HG03139 (cell line): ENCODE measurements at regions not wholly inside any gene's neighbourhood (a gene's known extent, or its start where the extent isn't known, plus 50 kb on each side); places are given as distances from the start of the nearest gene placed in this dataset.
"Not testable (repeated sequence)": the region's sequence is repeated elsewhere in the genome, so short reads cannot be mapped to it uniquely, and the experiment has no call there.

Source experiments
- ATAC-seq: cut with Tn5 transposase; IDR thresholded peaks from one replicate; pipeline ENCODE4 v1.9.1; 2021; ENCODE audit not compliant: unreplicated experiment

DNA sequence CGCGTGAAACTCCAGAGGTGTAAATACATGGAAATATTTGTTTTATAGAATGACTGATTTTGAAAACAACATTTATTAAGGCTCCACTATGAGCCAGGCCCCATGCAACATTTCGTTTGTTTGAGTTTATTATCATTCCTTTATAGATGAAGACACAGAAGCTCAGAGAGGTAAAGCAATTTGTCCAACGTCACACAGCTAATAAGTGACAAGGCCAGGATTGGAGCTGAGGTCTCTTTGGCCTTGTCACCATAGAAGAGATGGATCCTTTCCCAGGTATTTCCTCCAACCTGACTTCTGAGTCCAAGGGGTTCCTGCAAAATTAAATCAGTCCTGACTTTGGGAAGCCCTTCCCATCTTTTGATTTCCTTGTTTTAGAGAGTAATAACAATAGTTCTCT lies 98.0 kb downstream of the SYF2 start:
- ATAC-seq: no peak

DNA sequence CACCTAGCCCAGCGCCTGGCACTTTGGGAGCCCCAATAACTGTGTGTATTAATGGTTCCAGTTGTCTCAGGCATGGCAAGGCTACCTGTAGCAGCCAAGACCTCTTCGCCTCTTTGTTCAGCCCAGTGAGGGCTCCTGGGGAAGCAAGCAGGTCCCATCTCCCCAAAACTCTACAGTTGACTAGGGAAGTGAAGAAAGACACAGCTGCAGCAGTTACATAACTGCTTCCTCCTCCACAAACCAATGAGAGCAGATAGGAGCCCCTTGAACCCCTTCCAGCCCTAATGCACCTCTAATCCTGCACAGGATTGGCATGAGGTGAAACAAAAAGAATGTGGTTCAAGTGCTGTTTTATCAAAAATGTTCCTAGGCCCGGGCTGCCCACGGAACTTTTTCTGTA lies 100.5 kb downstream of the SYF2 start:
- ATAC-seq: no peak

- ATAC-seq: no peak
These were observed 101.4 kb downstream of the SYF2 start for GRCh38 chr1:25130895-25131294.

DNA sequence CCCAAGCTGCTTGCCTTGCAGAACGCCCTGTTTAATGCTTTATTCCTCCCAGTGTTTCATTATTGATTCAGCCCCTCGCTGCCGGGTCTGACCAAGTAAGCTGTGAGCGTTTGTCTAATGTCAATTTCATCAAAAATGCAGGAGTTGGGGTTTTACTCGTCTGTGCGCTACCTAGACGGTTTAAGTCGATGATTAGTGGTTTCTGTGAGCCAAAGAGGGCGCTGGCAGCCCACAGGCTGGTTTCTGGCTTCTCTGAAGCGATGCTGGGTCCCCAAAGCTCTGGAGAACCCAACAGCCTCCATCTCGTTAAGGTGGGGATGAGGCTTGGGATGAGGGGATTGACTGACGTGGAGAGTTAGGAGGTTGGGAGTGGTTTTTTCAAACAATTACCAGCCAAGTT lies 102.9 kb downstream of the SYF2 start:
- ATAC-seq: no peak

- no peak for ATAC-seq
These were observed 104.1 kb downstream of the SYF2 start for GRCh38 chr1:25128121-25128621.

DNA sequence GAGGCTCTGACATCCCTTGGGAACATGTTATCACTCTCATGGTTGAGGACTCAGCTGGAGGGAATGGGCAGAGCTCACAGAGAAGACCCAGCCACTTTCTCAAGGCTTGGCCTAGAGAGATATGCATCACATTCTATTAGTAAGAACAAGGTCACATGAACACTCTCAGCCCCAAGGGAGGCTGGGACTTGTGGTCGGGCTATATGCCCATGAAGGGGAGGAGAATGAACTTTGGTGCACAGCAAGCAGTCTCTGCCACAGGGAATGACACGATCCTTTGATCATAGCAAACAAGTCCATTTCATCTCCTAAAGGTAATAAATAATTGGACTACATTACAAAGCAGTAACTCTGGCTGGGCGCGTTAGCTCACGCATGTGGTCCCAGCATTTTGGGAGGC lies 105.7 kb downstream of the SYF2 start:
- no peak for ATAC-seq

- ATAC-seq: no peak
These were observed 108.8 kb downstream of the SYF2 start for GRCh38 chr1:25123551-25123950.

DNA sequence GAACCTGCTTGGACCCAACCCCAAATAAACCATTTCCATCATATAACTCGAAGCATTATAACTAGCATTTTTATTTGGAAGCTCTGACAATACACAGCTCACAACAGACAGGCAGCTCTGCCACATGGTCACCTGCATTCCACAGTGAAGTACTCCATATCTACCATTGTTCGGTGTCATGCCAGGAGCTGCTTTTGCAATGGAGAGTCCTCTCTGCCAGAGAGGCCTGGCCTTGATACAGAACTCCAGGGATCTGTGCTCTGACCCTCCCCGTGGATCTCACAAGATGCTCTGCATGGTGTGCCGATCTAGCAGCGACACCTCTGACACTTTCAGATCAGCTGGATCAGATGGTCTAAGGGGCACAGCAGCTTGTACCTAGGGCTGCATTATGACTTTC lies 109.6 kb downstream of the SYF2 start:
- ATAC-seq: no peak

DNA sequence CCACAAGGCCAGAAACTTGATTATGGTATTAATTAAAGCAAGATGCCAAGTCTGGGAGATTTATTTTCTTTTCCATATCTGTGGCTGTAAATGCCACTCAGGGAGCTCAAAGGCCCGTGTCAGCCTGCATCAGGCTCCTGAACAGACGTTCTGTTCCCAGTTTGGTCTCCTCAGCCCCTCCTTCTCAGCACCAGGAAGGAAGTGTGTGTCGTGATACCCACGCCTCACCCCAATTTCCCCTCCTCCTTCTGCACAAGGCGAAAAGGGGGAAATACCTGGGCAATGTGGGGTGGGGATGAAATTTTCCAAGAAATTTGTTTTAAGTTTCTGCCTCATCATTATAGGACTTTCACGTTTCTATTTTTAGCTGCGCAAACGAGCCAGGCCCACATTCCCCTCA lies 112.0 kb downstream of the SYF2 start:
- no peak for ATAC-seq

- ATAC-seq: no peak
These were observed 113.8 kb downstream of the SYF2 start for GRCh38 chr1:25118546-25118945.

DNA sequence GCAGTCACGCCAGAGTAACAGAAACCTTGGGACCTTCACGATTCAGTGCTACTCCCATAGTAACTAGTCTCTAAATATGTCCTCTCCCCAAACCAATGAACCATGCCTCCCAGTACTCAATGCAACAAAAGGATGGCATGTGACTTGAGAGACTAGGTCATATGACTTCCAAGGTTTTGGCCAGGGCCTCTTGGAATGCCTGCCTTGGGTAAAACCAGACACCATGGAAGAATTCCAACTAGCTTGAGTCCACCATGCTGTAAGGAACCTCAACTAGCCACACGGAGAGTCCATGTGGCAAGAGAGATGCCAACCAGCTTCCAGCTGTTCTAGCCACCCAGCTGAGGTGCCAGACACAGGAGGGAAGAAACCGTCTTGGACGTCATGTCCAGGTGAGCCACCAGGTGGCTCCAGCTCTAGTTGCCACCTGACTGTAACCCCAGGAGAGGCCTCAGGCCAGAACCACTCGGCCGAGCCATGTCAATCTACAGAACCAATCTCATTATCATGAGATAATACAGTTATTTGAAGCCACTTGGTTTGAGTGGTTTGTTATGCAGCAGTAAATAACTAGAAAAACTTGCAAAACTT lies 115.0 kb downstream of the SYF2 start:
- ATAC-seq: no peak

GRCh38 chr1:25116832-25117231 lies 115.5 kb downstream of the SYF2 start:
- no peak for ATAC-seq

DNA sequence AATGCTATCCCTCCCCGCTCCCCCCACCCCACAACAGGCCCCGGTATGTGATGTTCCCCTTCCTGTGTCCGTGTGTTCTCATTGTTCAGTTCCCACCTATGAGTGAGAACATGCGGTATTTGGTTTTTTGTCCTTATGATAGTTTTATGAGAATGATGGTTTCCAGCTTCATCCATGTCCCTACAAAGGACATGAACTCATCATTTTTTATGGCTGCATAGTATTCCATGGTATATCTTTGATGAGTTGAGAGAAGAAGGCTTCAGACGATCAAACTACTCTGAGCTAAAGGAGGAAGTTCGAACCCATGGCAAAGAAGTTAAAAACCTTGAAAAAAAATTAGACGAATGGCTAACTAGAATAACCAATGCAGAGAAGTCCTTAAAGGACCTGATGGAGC lies 116.2 kb downstream of the SYF2 start:
- ATAC-seq: not testable (repeated sequence)

- ATAC-seq: no peak
These were observed 118.6 kb downstream of the SYF2 start for GRCh38 chr1:25113731-25114130.

DNA sequence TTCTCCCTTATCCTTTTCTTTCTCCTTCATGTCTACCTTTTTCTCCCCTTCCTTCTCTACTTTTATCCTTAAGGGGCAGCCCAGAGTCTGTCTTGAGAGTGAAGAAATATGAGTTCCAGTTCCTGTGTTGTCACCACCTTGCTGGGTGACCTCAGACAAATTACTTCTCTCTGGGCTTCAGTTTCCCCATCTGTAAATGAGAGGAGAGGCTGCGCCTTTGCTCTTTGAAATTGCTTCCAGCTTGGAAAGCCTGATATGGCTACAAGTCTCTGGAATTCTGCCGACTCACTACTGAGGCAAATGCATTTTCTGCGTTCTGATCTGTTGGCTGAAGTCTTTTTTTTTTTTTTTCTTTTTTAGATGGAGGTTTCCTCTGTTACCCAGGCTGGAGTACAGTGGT lies 119.2 kb downstream of the SYF2 start:
- no peak for ATAC-seq

DNA sequence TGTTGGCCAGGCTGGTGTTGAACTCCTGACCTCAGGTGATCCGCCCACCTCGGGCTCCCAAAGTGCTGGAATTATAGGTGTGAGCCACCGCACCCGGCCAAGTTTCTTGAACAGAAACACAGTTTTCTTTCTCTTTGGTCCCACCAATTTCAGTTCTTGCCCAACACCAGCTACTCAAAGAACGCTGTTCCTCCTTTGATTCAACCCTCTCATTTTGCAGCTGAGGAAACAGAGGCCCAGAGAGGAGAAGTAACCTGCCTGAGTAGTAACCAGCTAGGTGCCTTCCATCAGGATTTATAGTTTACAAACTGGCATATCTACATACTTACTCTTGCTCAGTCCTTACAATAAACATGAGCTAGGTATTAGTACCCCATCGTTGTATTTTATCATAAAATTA lies 119.9 kb downstream of the SYF2 start:
- no peak for ATAC-seq

GRCh38 chr1:25111706-25112105 lies 120.6 kb downstream of the SYF2 start:
- no peak for ATAC-seq

- no peak for ATAC-seq
These were observed 121.8 kb downstream of the SYF2 start for GRCh38 chr1:25110485-25110884.

DNA sequence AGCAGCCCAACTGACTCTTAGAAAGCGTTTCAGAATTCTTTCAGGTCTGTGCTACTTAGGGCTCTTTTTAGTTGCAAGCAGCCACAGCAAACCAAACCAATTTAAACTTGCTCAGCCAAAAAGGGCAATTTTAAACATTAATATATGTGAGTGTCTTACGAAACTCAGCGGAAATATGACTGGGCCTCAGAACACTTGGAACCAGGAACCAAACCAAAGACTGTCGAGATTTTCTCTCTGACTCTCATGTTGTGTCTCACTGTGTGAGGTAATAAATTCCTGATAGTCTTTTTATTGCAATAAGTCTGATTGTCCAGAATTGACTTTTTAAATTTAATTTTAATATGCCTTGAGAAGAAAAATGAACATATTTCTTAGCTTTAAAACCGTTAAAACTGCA lies 122.3 kb downstream of the SYF2 start:
- ATAC-seq: no peak

DNA sequence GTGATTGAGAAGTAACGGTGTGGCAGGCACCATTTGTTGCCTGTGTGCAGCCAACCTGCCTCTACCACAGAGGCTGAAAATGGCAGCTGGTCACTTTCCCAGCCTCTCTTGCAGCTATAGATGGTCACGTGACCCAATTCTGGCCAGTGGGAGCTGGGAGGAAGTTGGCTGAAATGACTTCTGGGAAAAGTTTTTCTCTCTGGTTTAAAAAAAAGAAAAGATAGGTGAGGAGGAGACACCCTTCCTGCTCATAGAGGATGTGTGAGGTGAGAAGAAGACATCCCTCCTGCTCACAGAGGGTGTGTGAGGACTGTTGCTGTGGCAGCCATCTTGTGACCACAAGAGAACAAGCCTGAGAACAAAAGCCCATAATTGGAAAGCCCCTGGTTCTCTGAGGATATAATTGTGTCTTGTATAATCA lies 122.8 kb downstream of the SYF2 start:
- ATAC-seq: no peak

DNA sequence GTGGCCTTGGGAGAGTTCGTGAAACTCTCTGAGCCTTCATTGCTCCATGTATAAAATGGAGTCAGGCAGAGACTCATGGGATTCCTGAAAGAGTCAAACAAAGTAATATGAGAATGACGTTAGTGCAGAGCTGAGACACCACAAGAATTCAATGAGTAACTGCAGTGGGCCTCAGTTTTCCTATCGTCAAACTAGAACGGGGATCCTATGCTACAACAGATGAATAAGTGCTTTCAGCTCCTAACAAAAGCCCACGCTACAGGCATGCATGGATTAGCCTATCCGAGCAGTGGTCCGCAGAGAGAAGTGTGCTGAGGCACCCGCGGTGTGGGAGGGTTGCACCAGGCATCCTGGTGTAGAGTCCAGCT lies 124.7 kb downstream of the SYF2 start:
- ATAC-seq: no peak

- ATAC-seq: no peak
These were observed 125.2 kb downstream of the SYF2 start for GRCh38 chr1:25106976-25107642.

GRCh38 chr1:25106352-25106751 lies 126.0 kb downstream of the SYF2 start:
- no peak for ATAC-seq
